ENCODE measurements at regions not wholly inside any gene's neighbourhood (a gene's known extent, or its start where the extent isn't known, plus 50 kb on each side); places are given as distances from the start of the nearest gene placed in this dataset.
"Not testable (repeated sequence)": the region's sequence is repeated elsewhere in the genome, so short reads cannot be mapped to it uniquely, and the experiment has no call there.

DNA sequence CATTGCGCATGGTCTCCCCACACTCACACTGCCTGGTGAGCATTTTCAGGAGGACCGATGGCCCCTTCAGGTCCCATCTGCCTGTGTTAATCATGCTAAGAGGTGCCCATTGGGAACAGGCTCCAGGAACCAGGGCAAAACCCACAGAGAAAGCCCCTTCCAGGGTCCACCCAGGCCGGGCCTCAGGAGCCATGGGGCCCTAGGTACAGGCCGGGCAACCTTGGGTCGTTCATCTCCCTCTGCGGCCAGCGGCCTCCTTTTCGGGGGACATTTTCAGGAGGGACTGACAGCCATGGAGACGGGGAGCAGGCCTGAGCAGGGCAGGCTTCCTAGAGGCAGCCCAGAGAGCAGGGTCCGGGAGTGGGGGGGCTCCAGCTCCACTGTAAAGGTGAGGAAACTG lies 68.0 kb upstream of the TAMM41 start:
- Histone ChIP-seq H3K9me3 (no peaks in the 10 kb centered on the region), H3K4me2 (no peak overlapping the region), H3K4me1 (no peaks in the 10 kb centered on the region), H3K4me3 (no peak overlapping the region), H3K27ac (no peak overlapping the region)
- TF ChIP-seq NFE2L2 (conservative IDR thresholded peaks at IDR 0.05; ENCODE audit: low read length) = no peak
- no peak for TF ChIP-seq JUNB (IDR thresholded peaks at IDR 0.05)
- TF ChIP-seq, protein P1, sequence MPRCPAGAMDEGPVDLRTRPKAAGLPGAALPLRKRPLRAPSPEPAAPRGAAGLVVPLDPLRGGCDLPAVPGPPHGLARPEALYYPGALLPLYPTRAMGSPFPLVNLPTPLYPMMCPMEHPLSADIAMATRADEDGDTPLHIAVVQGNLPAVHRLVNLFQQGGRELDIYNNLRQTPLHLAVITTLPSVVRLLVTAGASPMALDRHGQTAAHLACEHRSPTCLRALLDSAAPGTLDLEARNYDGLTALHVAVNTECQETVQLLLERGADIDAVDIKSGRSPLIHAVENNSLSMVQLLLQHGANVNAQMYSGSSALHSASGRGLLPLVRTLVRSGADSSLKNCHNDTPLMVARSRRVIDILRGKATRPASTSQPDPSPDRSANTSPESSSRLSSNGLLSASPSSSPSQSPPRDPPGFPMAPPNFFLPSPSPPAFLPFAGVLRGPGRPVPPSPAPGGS (IDR thresholded peaks at IDR 0.05) = no peak
- TF ChIP-seq RNF2 (IDR thresholded peaks at IDR 0.05; ENCODE audit: borderline replicate concordance, low read depth) = no peak
- TF ChIP-seq, protein P2, sequence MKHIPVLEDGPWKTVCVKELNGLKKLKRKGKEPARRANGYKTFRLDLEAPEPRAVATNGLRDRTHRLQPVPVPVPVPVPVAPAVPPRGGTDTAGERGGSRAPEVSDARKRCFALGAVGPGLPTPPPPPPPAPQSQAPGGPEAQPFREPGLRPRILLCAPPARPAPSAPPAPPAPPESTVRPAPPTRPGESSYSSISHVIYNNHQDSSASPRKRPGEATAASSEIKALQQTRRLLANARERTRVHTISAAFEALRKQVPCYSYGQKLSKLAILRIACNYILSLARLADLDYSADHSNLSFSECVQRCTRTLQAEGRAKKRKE (CRISPR knock-in tag; IDR thresholded peaks at IDR 0.05; ENCODE audit: low read depth) = no peak
- no peak for TF ChIP-seq TFCP2L1 (CRISPR knock-in tag; IDR thresholded peaks at IDR 0.05)
- no peak for TF ChIP-seq CBX2 (IDR thresholded peaks at IDR 0.05; ENCODE audit: borderline replicate concordance, low read depth)
- no peak for TF ChIP-seq MAFK (IDR thresholded peaks at IDR 0.05; ENCODE audit: partially characterized antibody)
- TF ChIP-seq ZSCAN20 (CRISPR knock-in tag; IDR thresholded peaks at IDR 0.05) = no peak
- TF ChIP-seq TP53 (CRISPR knock-in tag; IDR thresholded peaks at IDR 0.05) = no peak
- TF ChIP-seq PHF8 (IDR thresholded peaks at IDR 0.05; ENCODE audit: borderline replicate concordance, low read depth) = no peak
- TF ChIP-seq, protein P3, sequence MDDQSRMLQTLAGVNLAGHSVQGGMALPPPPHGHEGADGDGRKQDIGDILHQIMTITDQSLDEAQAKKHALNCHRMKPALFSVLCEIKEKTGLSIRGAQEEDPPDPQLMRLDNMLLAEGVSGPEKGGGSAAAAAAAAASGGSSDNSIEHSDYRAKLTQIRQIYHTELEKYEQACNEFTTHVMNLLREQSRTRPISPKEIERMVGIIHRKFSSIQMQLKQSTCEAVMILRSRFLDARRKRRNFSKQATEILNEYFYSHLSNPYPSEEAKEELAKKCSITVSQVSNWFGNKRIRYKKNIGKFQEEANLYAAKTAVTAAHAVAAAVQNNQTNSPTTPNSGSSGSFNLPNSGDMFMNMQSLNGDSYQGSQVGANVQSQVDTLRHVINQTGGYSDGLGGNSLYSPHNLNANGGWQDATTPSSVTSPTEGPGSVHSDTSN (IDR thresholded peaks at IDR 0.05) = no peak
- no peak for TF ChIP-seq ZFP36 (IDR thresholded peaks at IDR 0.05; ENCODE audit: borderline replicate concordance, partially characterized antibody)
- TF ChIP-seq HEYL (CRISPR knock-in tag; IDR thresholded peaks at IDR 0.05) = no peak
- TF ChIP-seq, protein P4, sequence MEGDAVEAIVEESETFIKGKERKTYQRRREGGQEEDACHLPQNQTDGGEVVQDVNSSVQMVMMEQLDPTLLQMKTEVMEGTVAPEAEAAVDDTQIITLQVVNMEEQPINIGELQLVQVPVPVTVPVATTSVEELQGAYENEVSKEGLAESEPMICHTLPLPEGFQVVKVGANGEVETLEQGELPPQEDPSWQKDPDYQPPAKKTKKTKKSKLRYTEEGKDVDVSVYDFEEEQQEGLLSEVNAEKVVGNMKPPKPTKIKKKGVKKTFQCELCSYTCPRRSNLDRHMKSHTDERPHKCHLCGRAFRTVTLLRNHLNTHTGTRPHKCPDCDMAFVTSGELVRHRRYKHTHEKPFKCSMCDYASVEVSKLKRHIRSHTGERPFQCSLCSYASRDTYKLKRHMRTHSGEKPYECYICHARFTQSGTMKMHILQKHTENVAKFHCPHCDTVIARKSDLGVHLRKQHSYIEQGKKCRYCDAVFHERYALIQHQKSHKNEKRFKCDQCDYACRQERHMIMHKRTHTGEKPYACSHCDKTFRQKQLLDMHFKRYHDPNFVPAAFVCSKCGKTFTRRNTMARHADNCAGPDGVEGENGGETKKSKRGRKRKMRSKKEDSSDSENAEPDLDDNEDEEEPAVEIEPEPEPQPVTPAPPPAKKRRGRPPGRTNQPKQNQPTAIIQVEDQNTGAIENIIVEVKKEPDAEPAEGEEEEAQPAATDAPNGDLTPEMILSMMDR (IDR thresholded peaks at IDR 0.05) = no peak
- TF ChIP-seq POLR2A (IDR thresholded peaks at IDR 0.05; ENCODE audit: low read length) = no peak
- no peak for TF ChIP-seq CBX8 (IDR thresholded peaks at IDR 0.05)
- TF ChIP-seq, protein P5, sequence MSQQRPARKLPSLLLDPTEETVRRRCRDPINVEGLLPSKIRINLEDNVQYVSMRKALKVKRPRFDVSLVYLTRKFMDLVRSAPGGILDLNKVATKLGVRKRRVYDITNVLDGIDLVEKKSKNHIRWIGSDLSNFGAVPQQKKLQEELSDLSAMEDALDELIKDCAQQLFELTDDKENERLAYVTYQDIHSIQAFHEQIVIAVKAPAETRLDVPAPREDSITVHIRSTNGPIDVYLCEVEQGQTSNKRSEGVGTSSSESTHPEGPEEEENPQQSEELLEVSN (IDR thresholded peaks at IDR 0.05; ENCODE audit: borderline replicate concordance, low read depth) = no peak
- CTCF ChIA-PET = no interaction called here
- DNase-seq (ENCODE audit: low read depth in 1 of 2, low spot score in 1 of 2) = no peak
- POLR2A ChIA-PET = no interaction called here
- no peak for ATAC-seq
- no peak for FAIRE-seq
- 38% methylated on average over 9 of the region's 10 CpGs for WGBS (ENCODE audit: missing lambda C conversion rate)

DNA sequence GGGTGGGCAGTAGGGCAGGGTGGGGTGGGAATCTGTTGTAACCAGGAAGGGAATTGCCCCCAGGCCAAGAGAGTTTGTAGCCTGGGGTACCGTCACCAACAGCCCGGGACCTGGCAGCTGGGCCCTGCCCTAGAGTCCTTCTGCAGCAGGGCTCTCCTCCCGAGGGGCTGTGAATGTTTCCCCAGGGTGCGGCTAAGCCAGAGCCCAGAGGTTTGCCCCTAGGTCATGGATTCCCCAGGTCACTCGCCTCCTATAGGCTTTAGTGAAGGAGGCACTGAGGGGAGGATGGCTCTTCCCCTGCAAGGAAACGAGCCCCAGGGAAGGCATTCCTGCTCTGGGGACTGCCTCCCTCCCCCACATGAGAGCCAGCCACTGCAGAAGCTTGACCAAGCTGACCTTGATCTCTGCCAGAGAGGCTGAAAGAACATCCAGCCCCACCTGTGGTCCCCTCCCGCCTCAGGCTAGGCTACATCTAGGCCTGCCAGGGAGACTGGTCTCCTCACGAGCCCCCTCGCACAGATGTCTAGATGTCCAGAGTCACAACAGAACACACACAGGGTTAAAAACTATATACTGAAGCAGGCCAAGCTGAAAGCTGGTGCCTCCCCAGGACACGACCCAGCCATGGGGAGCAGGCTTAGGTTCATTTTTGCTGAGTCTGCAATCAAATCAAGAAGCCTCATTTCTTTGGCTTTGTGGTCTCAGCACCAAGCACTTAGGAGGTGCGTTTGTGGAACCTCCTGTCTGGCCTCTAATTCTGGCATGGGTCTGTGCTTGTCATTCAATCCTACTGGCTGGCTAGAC lies 69.1 kb upstream of the TAMM41 start:
- DNase-seq (ENCODE audit: low read depth in 1 of 2, low spot score in 1 of 2) (no peak), FAIRE-seq (no peak), ATAC-seq (no peak)
- no peak overlapping the region for H3K4me3 ChIP-seq
- H3K4me1 ChIP-seq = no peaks in the 10 kb centered on the region
- POLR2A ChIA-PET = no interaction called here
- no peak overlapping the region for H3K27ac ChIP-seq
- 56% methylated on average over 6 of the region's 11 CpGs for WGBS (ENCODE audit: missing lambda C conversion rate)
- no peaks in the 10 kb centered on the region for H3K9me3 ChIP-seq
- CTCF ChIA-PET = interaction anchor here (0.5 kb wide), 1 partner anchor 564 kb away, joined by 3 read pairs; no protein-coding TSS in a partner anchor
- no peak overlapping the region for H3K4me2 ChIP-seq
- TF ChIP-seq CHD4 (IDR thresholded peaks at IDR 0.05; ENCODE audit: borderline replicate concordance) (no peak), MAFK (IDR thresholded peaks at IDR 0.05; ENCODE audit: partially characterized antibody) (peak; percentile 92)

DNA sequence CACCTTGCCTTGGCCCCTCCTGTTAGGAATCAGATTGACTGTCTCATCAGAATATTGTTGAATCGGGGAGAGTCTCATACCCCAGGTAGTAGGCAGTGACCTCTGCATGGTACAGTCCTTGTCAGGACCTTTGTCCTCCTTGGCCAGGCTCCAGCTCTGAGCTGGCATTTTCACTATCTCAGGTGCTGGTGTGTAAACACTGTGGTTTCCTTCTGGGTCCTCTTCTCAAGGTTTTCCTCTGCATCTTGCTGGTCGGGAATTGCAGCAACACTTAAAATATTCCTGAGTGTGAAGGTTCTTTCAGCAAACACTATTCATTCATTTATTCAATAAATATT lies 69.7 kb upstream of the TAMM41 start:
- H3K27ac ChIP-seq; POLR2A ChIA-PET; H3K4me1 ChIP-seq; FAIRE-seq; ATAC-seq; DNase-seq (ENCODE audit: low read depth in 1 of 2, low spot score in 1 of 2); H3K4me2 ChIP-seq; H3K9me3 ChIP-seq; H3K4me3 ChIP-seq: not testable (repeated sequence)
- 31% methylated on average over 2 of the region's 2 CpGs for WGBS (ENCODE audit: missing lambda C conversion rate)
- CTCF ChIA-PET = interaction anchor here (0.5 kb wide), 1 partner anchor 563 kb away, joined by 3 read pairs; no protein-coding TSS in a partner anchor
